IMR-90 (cell line): ENCODE measurements at regions not wholly inside any gene's neighbourhood (a gene's known extent, or its start where the extent isn't known, plus 50 kb on each side); places are given as distances from the start of the nearest gene placed in this dataset.

ENCODE experiments used
- ATAC-seq: fragments of 200-7000 bp; cut with Tn5 transposase; 2 replicates; pipeline ENCODE4 v1.9.1; 2020; ENCODE audit warnings: low read depth, mild to moderate bottlenecking, moderate library complexity
- BruUV-seq: library from RNA; stranded (reverse); fragments of 400-500 nt; replicated peaks from 2 replicates; lab custom pipeline; 2021; lab: Mats Ljungman, UMichigan
- CTCF ChIA-PET: fragments of 300-600 bp; formaldehyde crosslinking; extraction: SDS; loops from one replicate; lab custom pipeline; 2021; ENCODE audit warnings: antibody characterized with exemption; lab: Yijun Ruan, JAX
- POLR2A ChIA-PET: fragments of 300-600 bp; sonication (Branson Sonifier 250); formaldehyde crosslinking; loops from one replicate; lab custom pipeline; 2022; ENCODE audit warnings: antibody characterized with exemption; ENCODE audit not compliant: unreplicated experiment; lab: Charles Lee
- DNase-seq: peaks from one replicate; pipeline ENCODE4 v3.0.0; 2013
- H2AFZ ChIP-seq: replicated peaks from 2 replicates; pipeline ENCODE3; 2013; ENCODE audit warnings: low read length, mild to moderate bottlenecking; ENCODE audit not compliant: poor library complexity
- H2AK5ac ChIP-seq: 2 replicates; pipeline ENCODE4 v1.6.1; 2013; ENCODE audit warnings: low read depth, low read length, inconsistent platforms
- H2AK9ac ChIP-seq: replicated peaks from 2 replicates; pipeline ENCODE3; 2013; ENCODE audit warnings: mild to moderate bottlenecking, low read depth, low read length, moderate library complexity; ENCODE audit not compliant: poor library complexity
- H2BK120ac ChIP-seq: 2 replicates; pipeline ENCODE4 v1.6.1; 2013; ENCODE audit warnings: low read depth, low read length, inconsistent platforms
- H2BK15ac ChIP-seq: 3 replicates; pipeline ENCODE4 v1.6.1; 2013; ENCODE audit warnings: low read depth, low read length, inconsistent platforms
- H2BK20ac ChIP-seq: 2 replicates; pipeline ENCODE4 v1.6.1; 2013; ENCODE audit warnings: low read depth, mild to moderate bottlenecking, inconsistent platforms, low read length, moderate library complexity
- H2BK5ac ChIP-seq: 2 replicates; pipeline ENCODE4 v1.6.1; 2013; ENCODE audit warnings: mild to moderate bottlenecking, low read depth, low read length, inconsistent platforms; ENCODE audit not compliant: poor library complexity, severe bottlenecking
- H3K14ac ChIP-seq: replicated peaks from 2 replicates; pipeline ENCODE4 v1.6.1; 2013; ENCODE audit warnings: low read depth, low read length, inconsistent platforms
- H3K18ac ChIP-seq: 2 replicates; pipeline ENCODE4 v1.6.1; 2013; ENCODE audit warnings: low read depth, low read length, control low read depth
- H3K23ac ChIP-seq: 2 replicates; pipeline ENCODE4 v1.6.1; 2013; ENCODE audit warnings: low read depth, low read length, inconsistent platforms
- H3K27ac ChIP-seq: 2 replicates; pipeline ENCODE4 v1.5.1; 2013; ENCODE audit warnings: mild to moderate bottlenecking, control low read depth, low read length; ENCODE audit not compliant: insufficient read depth
- H3K27me3 ChIP-seq: 2 replicates; pipeline ENCODE4 v1.6.1; 2013; ENCODE audit warnings: low read length; ENCODE audit not compliant: control insufficient read depth, insufficient read depth
- H3K36me3 ChIP-seq: 2 replicates; pipeline ENCODE4 v1.6.1; 2013; ENCODE audit warnings: low read length, mixed read lengths; ENCODE audit not compliant: control insufficient read depth, insufficient read depth
- H3K4ac ChIP-seq: 2 replicates; pipeline ENCODE4 v1.6.1; 2013; ENCODE audit warnings: low read depth, low read length, inconsistent platforms
- H3K4me1 ChIP-seq: 2 replicates; pipeline ENCODE4 v1.6.1; 2013; ENCODE audit warnings: low read length, mixed read lengths; ENCODE audit not compliant: control insufficient read depth, insufficient read depth
- H3K4me2 ChIP-seq: 2 replicates; pipeline ENCODE4 v1.6.1; 2013; ENCODE audit warnings: low read depth, mild to moderate bottlenecking, control low read depth, low read length, moderate library complexity
- H3K4me3 ChIP-seq: 2 replicates; pipeline ENCODE4 v1.5.1; 2013; ENCODE audit warnings: low read depth, mild to moderate bottlenecking, control low read depth, low read length, moderate library complexity; ENCODE audit not compliant: insufficient read depth
- H3K56ac ChIP-seq: 2 replicates; pipeline ENCODE4 v1.6.1; 2013; ENCODE audit warnings: low read length, inconsistent platforms; ENCODE audit not compliant: insufficient read depth; ENCODE audit errors: extremely low read depth
- H3K79me1 ChIP-seq, 2 experiments: 2 replicates each; pipeline ENCODE4 v1.6.1; 2013; ENCODE audit warnings: low read length in 2 of 2, inconsistent platforms in 1 of 2, low read depth in 1 of 2
- H3K9ac ChIP-seq: 2 replicates; pipeline ENCODE4 v1.6.1; 2013; ENCODE audit warnings: low read depth, low read length, control low read depth
- H3K9me1 ChIP-seq: 2 replicates; pipeline ENCODE4 v1.6.1; 2013; ENCODE audit warnings: low read length, inconsistent platforms; ENCODE audit not compliant: insufficient read depth
- H3K9me3 ChIP-seq: 2 replicates; pipeline ENCODE4 v1.6.1; 2013; ENCODE audit warnings: low read length; ENCODE audit not compliant: control insufficient read depth, insufficient read depth
- H4K20me1 ChIP-seq: 2 replicates; pipeline ENCODE4 v1.6.1; 2013; ENCODE audit warnings: low read length, inconsistent platforms; ENCODE audit not compliant: insufficient read depth
- H4K5ac ChIP-seq: 2 replicates; pipeline ENCODE4 v1.6.1; 2013; ENCODE audit warnings: mild to moderate bottlenecking, low read depth, low read length, control low read depth
- H4K8ac ChIP-seq, 2 experiments: 2 replicates each; pipeline ENCODE4 v1.6.1; 2013; ENCODE audit warnings: low read depth in 2 of 2, low read length in 2 of 2, control low read depth in 1 of 2, inconsistent platforms in 1 of 2
- H4K91ac ChIP-seq: 2 replicates; pipeline ENCODE4 v1.6.1; 2013; ENCODE audit warnings: low read depth, low read length, inconsistent platforms; ENCODE audit not compliant: insufficient read depth
- RCOR1 ChIP-seq: IDR thresholded peaks from 2 replicates; pipeline ENCODE4 v1.6.1; 2012; ENCODE audit warnings: mild to moderate bottlenecking, low read length, improper control_type of control experiment; ENCODE audit not compliant: insufficient replicate concordance
- RFX5 ChIP-seq: IDR thresholded peaks from 2 replicates; pipeline ENCODE4 v1.8.0; 2012; ENCODE audit warnings: low read depth, mild to moderate bottlenecking, low read length, moderate library complexity
- WGBS, 2 experiments: methylation state at CpG; one replicate each; pipeline versions ENCODE4 v1.1.5 to v1.1.7; 2013; ENCODE audit warnings: missing lambda C conversion rate in 2 of 2; ENCODE audit not compliant: insufficient read length in 1 of 2; ENCODE audit errors: extremely low coverage in 2 of 2; 5-methylcytosine and 5-hydroxymethylcytosine counted together
- dilution Hi-C: fragments of 300-500 bp; cut with HindIII; formaldehyde crosslinking; loops from one replicate; pipeline ENCODE4 v1.14.3; 2018; ENCODE audit warnings: low sequenced_read_pairs; ENCODE audit not compliant: unreplicated experiment
- in situ Hi-C: fragments of 300-500 bp; cut with MboI; formaldehyde crosslinking; loops from 3 replicates; pipeline ENCODE4 v1.14.3; 2019; ENCODE audit warnings: low sequenced_read_pairs, inconsistent platforms, mixed read lengths
- intact Hi-C: fragments of 100-400 bp; cut with micrococcal nuclease; formaldehyde crosslinking; loops from 2 replicates; pipeline ENCODE4 v1.10.0; 2022

DNA sequence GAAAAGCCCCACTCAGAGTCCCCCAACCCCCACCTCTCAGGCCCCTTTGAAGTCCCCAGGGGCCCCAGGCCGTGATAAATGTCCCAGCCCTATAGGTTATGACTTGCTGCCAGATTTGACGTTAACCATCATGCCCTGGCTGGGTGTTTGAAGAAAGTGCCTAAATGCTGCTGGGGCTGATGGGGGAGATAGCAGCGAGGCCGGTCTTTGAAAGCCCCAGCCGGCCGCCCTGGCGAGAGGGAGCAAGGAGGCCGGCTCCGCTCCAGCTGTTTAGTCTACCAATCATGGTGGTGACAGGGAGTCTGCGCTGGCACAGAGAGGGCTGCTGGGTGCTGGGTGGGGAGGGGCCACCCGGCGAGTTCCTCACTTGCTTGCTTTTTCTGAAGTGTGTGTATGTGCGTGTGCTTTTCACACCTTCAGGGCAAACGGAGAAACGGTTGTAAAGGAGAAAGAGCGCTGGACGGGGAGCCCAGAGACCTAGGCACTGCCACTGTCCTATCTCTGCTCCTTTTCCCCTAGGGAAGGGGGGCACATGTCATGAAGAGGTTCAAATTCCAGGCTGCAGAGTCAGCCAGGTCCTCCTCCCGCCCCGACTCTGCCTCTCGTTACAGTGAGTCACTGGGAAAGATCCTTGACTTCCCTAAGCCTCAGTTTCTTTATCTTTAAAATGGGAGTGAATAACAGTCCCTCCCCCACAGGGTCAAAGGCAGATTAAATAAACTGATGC lies 126.1 kb upstream of the HAND1 start:
- H2AFZ ChIP-seq = peak overlapping the region; percentile 6

More for the DNA sequence above, 126.1 kb upstream of the HAND1 start:
- H3K23ac ChIP-seq = no peak overlapping the region
- H3K18ac ChIP-seq = no peak overlapping the region
- TF ChIP-seq RFX5 = no peak
- peak; percentile 85 for TF ChIP-seq RCOR1
- WGBS, 2 experiments = 0% methylated on average over 2 of the region's 20 CpGs; no CpG with 5 or more reads in 1 of the 2 experiments
- in situ Hi-C loops (no loop called here), intact Hi-C loops (no loop called here), dilution Hi-C loops (no loop called here)
- no peak overlapping the region for H2BK20ac ChIP-seq
- H3K9me3 ChIP-seq = no peaks in the 10 kb centered on the region
- H3K27ac ChIP-seq = no peak overlapping the region
- no peak overlapping the region for H4K8ac ChIP-seq
- ATAC-seq (peak; percentile 89), DNase-seq (peak; percentile 16)
- no peak overlapping the region for H2BK15ac ChIP-seq
- H3K4me2 ChIP-seq = peak overlapping the region; percentile 70; the same call in 1 of the 2 replicates
- no peaks in the 10 kb centered on the region for H3K4me1 ChIP-seq
- peak overlapping the region; percentile 6 for H2AK9ac ChIP-seq
- H4K20me1 ChIP-seq = no peaks in the 10 kb centered on the region
- no peak overlapping the region for H2BK5ac ChIP-seq
- no peak overlapping the region for H2BK120ac ChIP-seq
- peaks cover 36% of the 10 kb centered on the region for H3K27me3 ChIP-seq
- H3K14ac ChIP-seq = no peak overlapping the region
- no peak overlapping the region for H3K56ac ChIP-seq
- no peak overlapping the region for H3K4me3 ChIP-seq
- no peaks in the 10 kb centered on the region for H3K36me3 ChIP-seq
- H4K5ac ChIP-seq = no peak overlapping the region
- H3K79me1 ChIP-seq = no peaks in the 10 kb centered on the region
- H3K9me1 ChIP-seq = no peaks in the 10 kb centered on the region
- no peak overlapping the region for H4K91ac ChIP-seq
- H3K9ac ChIP-seq = no peak overlapping the region
- H2AK5ac ChIP-seq = no peak overlapping the region
- no TSS peak for BruUV-seq
- H3K4ac ChIP-seq = no peak overlapping the region
- ChIA-PET CTCF (interaction anchor here (0.8 to 1.4 kb wide), 2 partner anchors 83 to 143 kb away, joined by 4 to 5 read pairs; no protein-coding TSS in a partner anchor), POLR2A (no interaction called here)
